Thyroid gland (tissue), 4 donors: ENCODE measurements at regions not wholly inside any gene's neighbourhood (a gene's known extent, or its start where the extent isn't known, plus 50 kb on each side); places are given as distances from the start of the nearest gene placed in this dataset.

ENCODE experiments used
- DNase-seq, 2 donors: peaks; one replicate each; pipeline ENCODE4 v3.0.0-alpha.2; 2019
- H3K27ac ChIP-seq, 3 donors: fragments of 200-600 bp; sonication (generic); 1 replicate in 2 of 3; 2 replicates in 1 of 3; pipeline ENCODE4 v1.5.1; 2016 to 2019; ENCODE audit warnings: mild to moderate bottlenecking in 1 of 3, moderate library complexity in 1 of 3
- H3K27me3 ChIP-seq: fragments of 200-600 bp; sonication (generic); one replicate; pipeline ENCODE4 v1.5.1; 2019
- H3K36me3 ChIP-seq, 2 donors: fragments of 200-600 bp; sonication (generic); one replicate each; pipeline ENCODE4 v1.5.1; 2016 to 2019
- H3K4me1 ChIP-seq, 2 donors: fragments of 200-600 bp; sonication (generic); one replicate each; pipeline ENCODE4 v1.5.1; 2017 to 2019
- H3K4me3 ChIP-seq, 3 donors: fragments of 200-600 bp; sonication (generic); replicated peaks in 1 of 3; 1 replicate in 2 of 3; 2 replicates in 1 of 3; pipeline ENCODE4 v1.5.1; 2016; ENCODE audit warnings: mild to moderate bottlenecking in 1 of 3
- H3K9me3 ChIP-seq: fragments of 200-600 bp; sonication (generic); one replicate; pipeline ENCODE4 v1.5.1; 2017
- POLR2A ChIP-seq, 2 donors: fragments of 450-650 bp; IDR thresholded peaks; one replicate each; pipeline ENCODE4 v1.6.1; 2017; ENCODE audit warnings: antibody characterized with exemption in 2 of 2, mild to moderate bottlenecking in 2 of 2, moderate library complexity in 1 of 2
- WGBS, 2 donors: methylation state at CpG; one replicate each; pipeline ENCODE4 v1.1.5; 2017; 5-methylcytosine and 5-hydroxymethylcytosine counted together
- intact Hi-C: fragments of 100-400 bp; cut with DNase I; formaldehyde crosslinking; loops from one replicate; pipeline ENCODE4 v1.15.1; 2023
- TF ChIP-seq, protein P1 (sequence below), 6 experiments: fragments of 200-600 bp in 3 of 6; fragments of 450-650 bp in 3 of 6; sonication (generic) in 3 of 6; IDR thresholded peaks; one replicate each; pipeline ENCODE4 v1.5.1; 2016 to 2019; ENCODE audit warnings: antibody characterized with exemption in 6 of 6, mild to moderate bottlenecking in 2 of 6, inconsistent platforms in 1 of 6, moderate library complexity in 1 of 6

DNA sequence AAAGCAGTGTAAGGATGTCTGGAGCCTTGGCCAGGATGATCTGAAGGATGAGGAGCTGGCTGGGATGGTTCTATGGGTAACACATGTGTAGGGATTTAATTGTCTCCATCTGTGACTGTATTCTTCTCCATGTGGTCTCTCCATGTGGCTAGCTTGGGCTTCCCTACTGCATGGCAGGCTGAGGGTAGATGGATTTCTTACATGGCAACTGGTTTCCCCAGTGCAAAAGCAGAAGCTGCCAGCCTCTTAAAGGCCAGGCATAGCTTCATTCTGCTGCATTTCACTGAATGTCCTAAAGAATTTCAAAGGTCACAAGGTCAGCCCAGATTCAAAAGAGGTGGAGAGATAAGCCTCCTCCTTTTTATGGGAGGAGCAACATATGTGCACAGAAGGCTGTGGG lies 61.7 kb downstream of the XCL2 start:
- Histone ChIP-seq H3K36me3 (no peaks in the 10 kb centered on the region), H3K4me3 (no peak overlapping the region), H3K9me3 (no peaks in the 10 kb centered on the region), H3K4me1 (no peaks in the 10 kb centered on the region), H3K27ac (no peak overlapping the region), H3K27me3 (no peaks in the 10 kb centered on the region)
- intact Hi-C loops, result no loop called here
- no peak for TF ChIP-seq POLR2A (IDR thresholded peaks at IDR 0.05)
- TF ChIP-seq, protein P1, sequence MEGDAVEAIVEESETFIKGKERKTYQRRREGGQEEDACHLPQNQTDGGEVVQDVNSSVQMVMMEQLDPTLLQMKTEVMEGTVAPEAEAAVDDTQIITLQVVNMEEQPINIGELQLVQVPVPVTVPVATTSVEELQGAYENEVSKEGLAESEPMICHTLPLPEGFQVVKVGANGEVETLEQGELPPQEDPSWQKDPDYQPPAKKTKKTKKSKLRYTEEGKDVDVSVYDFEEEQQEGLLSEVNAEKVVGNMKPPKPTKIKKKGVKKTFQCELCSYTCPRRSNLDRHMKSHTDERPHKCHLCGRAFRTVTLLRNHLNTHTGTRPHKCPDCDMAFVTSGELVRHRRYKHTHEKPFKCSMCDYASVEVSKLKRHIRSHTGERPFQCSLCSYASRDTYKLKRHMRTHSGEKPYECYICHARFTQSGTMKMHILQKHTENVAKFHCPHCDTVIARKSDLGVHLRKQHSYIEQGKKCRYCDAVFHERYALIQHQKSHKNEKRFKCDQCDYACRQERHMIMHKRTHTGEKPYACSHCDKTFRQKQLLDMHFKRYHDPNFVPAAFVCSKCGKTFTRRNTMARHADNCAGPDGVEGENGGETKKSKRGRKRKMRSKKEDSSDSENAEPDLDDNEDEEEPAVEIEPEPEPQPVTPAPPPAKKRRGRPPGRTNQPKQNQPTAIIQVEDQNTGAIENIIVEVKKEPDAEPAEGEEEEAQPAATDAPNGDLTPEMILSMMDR (IDR thresholded peaks at IDR 0.05), result no peak
- DNase-seq, result no peak

- no peak for TF ChIP-seq POLR2A (IDR thresholded peaks at IDR 0.05)
- TF ChIP-seq, protein P1 (IDR thresholded peaks at IDR 0.05), result no peak
- Histone ChIP-seq H3K27me3 (no peaks in the 10 kb centered on the region), H3K4me3 (no peak overlapping the region), H3K4me1 (no peaks in the 10 kb centered on the region), H3K9me3 (no peaks in the 10 kb centered on the region), H3K27ac (no peak overlapping the region), H3K36me3 (no peaks in the 10 kb centered on the region)
- intact Hi-C loops, result no loop called here
- no peak for DNase-seq
- 74 to 78% methylated on average over 4 of the region's 4 CpGs for WGBS, 2 donors
Measured at GRCh38 chr1:168481586-168481985, 62.2 kb downstream of the XCL2 start.

DNA sequence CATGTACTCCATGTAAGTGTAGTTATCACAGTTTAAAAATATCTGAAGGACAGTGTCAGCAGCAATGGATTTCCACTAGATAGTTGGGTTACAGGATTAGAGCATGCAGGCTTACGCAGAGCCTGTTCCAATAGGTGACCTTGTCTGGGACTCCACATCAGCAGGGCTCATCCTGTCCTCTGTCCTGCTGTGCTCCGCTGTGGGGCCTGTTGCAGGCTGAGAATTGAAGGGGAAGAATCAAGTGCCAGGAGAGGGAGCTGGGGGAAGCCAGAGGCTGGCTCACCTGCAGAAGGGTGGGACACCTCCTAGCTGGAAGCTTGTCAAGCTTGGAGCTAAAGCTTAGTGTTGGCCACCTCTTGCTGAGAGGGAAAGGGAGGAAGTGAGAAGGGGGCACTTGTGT lies 62.8 kb downstream of the XCL2 start:
- no peak for DNase-seq
- intact Hi-C loops, result no loop called here
- TF ChIP-seq POLR2A (IDR thresholded peaks at IDR 0.05), result no peak
- TF ChIP-seq, protein P1 (IDR thresholded peaks at IDR 0.05), result no peak
- no peak overlapping the region for H3K4me3 ChIP-seq
- H3K4me1 ChIP-seq, result no peaks in the 10 kb centered on the region
- H3K27me3 ChIP-seq, result no peaks in the 10 kb centered on the region
- no peaks in the 10 kb centered on the region for H3K36me3 ChIP-seq
- H3K27ac ChIP-seq, result no peak overlapping the region
- H3K9me3 ChIP-seq, result no peaks in the 10 kb centered on the region
- 95 to 100% methylated on average over 2 of the region's 2 CpGs for WGBS, 2 donors

- Histone ChIP-seq H3K27ac (no peak overlapping the region), H3K4me1 (no peaks in the 10 kb centered on the region), H3K27me3 (no peaks in the 10 kb centered on the region)
Measured at GRCh38 chr1:168477792-168478191, 66.0 kb downstream of the XCL2 start.

DNA sequence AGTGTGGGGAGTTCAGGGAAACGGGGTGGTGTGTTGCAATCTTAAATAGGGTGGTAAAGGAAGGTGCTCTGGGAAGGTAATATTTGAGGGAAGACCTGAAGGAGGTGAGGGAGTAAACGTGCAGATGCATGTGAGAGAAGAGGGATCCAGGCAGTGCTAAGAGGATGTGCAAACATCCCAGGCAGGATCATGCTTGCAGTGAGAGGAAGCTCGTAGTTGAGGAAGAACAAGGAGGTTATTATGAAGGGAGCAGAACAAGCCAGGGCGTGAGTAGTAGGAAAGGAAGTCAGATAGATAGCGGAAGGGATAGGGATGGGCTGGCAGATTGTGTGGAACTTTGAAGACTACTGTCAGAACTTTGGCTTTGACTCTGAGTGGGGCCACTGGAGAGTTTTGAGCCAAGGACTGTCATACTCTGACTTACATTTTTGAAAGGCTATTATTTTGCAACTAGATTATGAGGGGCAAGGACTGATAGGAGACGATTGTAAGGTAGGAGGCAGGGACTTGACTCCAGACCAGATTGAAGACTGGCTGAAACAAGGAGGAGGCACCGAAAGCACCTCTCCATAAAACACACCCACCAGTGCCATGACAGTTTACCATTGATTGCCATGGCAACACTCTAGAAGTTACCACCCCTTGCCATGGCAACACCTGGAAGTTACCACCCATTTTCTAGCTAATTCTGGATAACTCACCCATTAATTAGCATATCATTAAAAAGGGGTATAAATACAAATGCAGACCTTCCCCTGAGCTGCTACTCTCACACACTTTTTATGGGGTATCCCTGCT lies 67.0 kb downstream of the XCL2 start:
- DNase-seq, result no peak
- no peak overlapping the region for H3K27ac ChIP-seq
- intact Hi-C loops, result no loop called here

More at GRCh38 chr1:168477792-168478191, 66.0 kb downstream of the XCL2 start:
- no peak for DNase-seq
- intact Hi-C loops, result no loop called here
- Histone ChIP-seq H3K36me3 (no peaks in the 10 kb centered on the region), H3K4me3 (no peak overlapping the region), H3K9me3 (no peaks in the 10 kb centered on the region)
- TF ChIP-seq, protein P1 (IDR thresholded peaks at IDR 0.05), result no peak
- no peak for TF ChIP-seq POLR2A (IDR thresholded peaks at IDR 0.05)

More for the DNA sequence above, 67.0 kb downstream of the XCL2 start:
- Histone ChIP-seq H3K27me3 (no peaks in the 10 kb centered on the region), H3K36me3 (no peaks in the 10 kb centered on the region), H3K9me3 (no peaks in the 10 kb centered on the region), H3K4me3 (no peak overlapping the region), H3K4me1 (no peaks in the 10 kb centered on the region)
- 78 to 82% methylated on average over 7 of the region's 7 CpGs for WGBS, 2 donors
- no peak for TF ChIP-seq POLR2A (IDR thresholded peaks at IDR 0.05)
- TF ChIP-seq, protein P1 (IDR thresholded peaks at IDR 0.05), result no peak
